WTC11 (cell line): ENCODE measurements at regions not wholly inside any gene's neighbourhood (a gene's known extent, or its start where the extent isn't known, plus 50 kb on each side); places are given as distances from the start of the nearest gene placed in this dataset.

Source experiments
- ATAC-seq: fragments of 200-7000 bp; cut with Tn5 transposase; 2 replicates; pipeline ENCODE4 v1.10.0; 2021; ENCODE audit warnings: mild to moderate bottlenecking, moderate library complexity
- CTCF ChIA-PET: fragments of 300-600 bp; sonication (Branson Sonifier 250); formaldehyde crosslinking; loops from one replicate; lab custom pipeline; 2021; ENCODE audit warnings: antibody characterized with exemption; lab: Charles Lee
- POLR2A ChIA-PET: fragments of 350-600 bp; sonication (Branson Sonifier 250); formaldehyde crosslinking; loops from one replicate; lab custom pipeline; 2021; ENCODE audit warnings: antibody characterized with exemption; lab: Charles Lee
- DNase-seq: peaks from one replicate; pipeline ENCODE4 v3.0.0; 2021; ENCODE audit warnings: low spot score
- H3K27ac Mint-ChIP-seq: 2 replicates; pipeline ENCODE4 v1.8.0; 2021; ENCODE audit warnings: mixed read lengths
- H3K27me3 Mint-ChIP-seq: 2 replicates; pipeline ENCODE4 v1.8.0; 2021; ENCODE audit warnings: low read depth, mild to moderate bottlenecking, moderate library complexity, mixed read lengths
- H3K36me3 Mint-ChIP-seq: 2 replicates; pipeline ENCODE4 v1.8.0; 2021; ENCODE audit warnings: mixed read lengths
- H3K4me1 Mint-ChIP-seq: 2 replicates; pipeline ENCODE4 v1.8.0; 2022; ENCODE audit warnings: mixed read lengths
- H3K4me3 Mint-ChIP-seq: 2 replicates; pipeline ENCODE4 v1.8.0; 2021; ENCODE audit warnings: mild to moderate bottlenecking, moderate library complexity, mixed read lengths
- H3K9me3 Mint-ChIP-seq: 2 replicates; pipeline ENCODE4 v1.8.0; 2021; ENCODE audit warnings: mixed read lengths
- CREB1 ChIP-seq: sonication (generic); formaldehyde crosslinking; IDR thresholded peaks from 2 replicates; pipeline ENCODE4 v1.8.0; 2023; ENCODE audit warnings: mild to moderate bottlenecking, missing genetic modification reagents
- ESRRA ChIP-seq: sonication (generic); formaldehyde crosslinking; IDR thresholded peaks from 2 replicates; pipeline ENCODE4 v1.8.1; 2022; ENCODE audit warnings: mild to moderate bottlenecking, missing genetic modification reagents, borderline replicate concordance
- GABPB1 ChIP-seq: sonication (generic); formaldehyde crosslinking; IDR thresholded peaks from 2 replicates; pipeline ENCODE4 v1.8.1; 2023; ENCODE audit warnings: mild to moderate bottlenecking, missing genetic modification reagents
- MXD4 ChIP-seq: fragments of 250-450 bp; sonication (Bioruptor Pico); IDR thresholded peaks from 2 replicates; pipeline ENCODE4 v1.8.0; 2021; ENCODE audit warnings: mild to moderate bottlenecking, moderate library complexity, borderline replicate concordance
- MYBL2 ChIP-seq: sonication (generic); formaldehyde crosslinking; IDR thresholded peaks from 2 replicates; pipeline ENCODE4 v1.8.1; 2023; ENCODE audit warnings: mild to moderate bottlenecking, moderate library complexity, missing genetic modification reagents
- SMAD3 ChIP-seq: sonication (generic); formaldehyde crosslinking; IDR thresholded peaks from 2 replicates; pipeline ENCODE4 v1.8.0; 2022; ENCODE audit warnings: missing genetic modification reagents, mild to moderate bottlenecking, borderline replicate concordance
- TEAD1 ChIP-seq: sonication (generic); formaldehyde crosslinking; IDR thresholded peaks from 2 replicates; pipeline ENCODE4 v1.8.0; 2022; ENCODE audit warnings: mild to moderate bottlenecking, missing genetic modification reagents
- TEAD4 ChIP-seq: sonication (generic); formaldehyde crosslinking; IDR thresholded peaks from 2 replicates; pipeline ENCODE4 v1.8.0; 2022; ENCODE audit warnings: mild to moderate bottlenecking, missing genetic modification reagents
- ZNF121 ChIP-seq: sonication (generic); formaldehyde crosslinking; IDR thresholded peaks from 2 replicates; pipeline ENCODE4 v1.8.0; 2023; ENCODE audit warnings: missing genetic modification reagents
- ZNF138 ChIP-seq: sonication (generic); formaldehyde crosslinking; conservative IDR thresholded peaks from 2 replicates; pipeline ENCODE4 v1.8.1; 2022; ENCODE audit warnings: mild to moderate bottlenecking, moderate library complexity, missing genetic modification reagents
- ZNF416 ChIP-seq: fragments of 250-450 bp; sonication (Bioruptor Pico); IDR thresholded peaks from 2 replicates; pipeline ENCODE4 v1.9.0; 2021; ENCODE audit warnings: mild to moderate bottlenecking, inconsistent platforms
- ZNF671 ChIP-seq: fragments of 250-450 bp; sonication (Bioruptor Pico); IDR thresholded peaks from 2 replicates; pipeline ENCODE4 v1.8.0; 2021; ENCODE audit warnings: mild to moderate bottlenecking
- TF ChIP-seq, protein P1 (sequence below): sonication (generic); formaldehyde crosslinking; IDR thresholded peaks from 2 replicates; pipeline ENCODE4 v1.8.1; 2023; ENCODE audit warnings: mild to moderate bottlenecking, missing genetic modification reagents
- TF ChIP-seq, protein P2 (sequence below): fragments of 250-450 bp; sonication (Bioruptor Pico); IDR thresholded peaks from 2 replicates; pipeline ENCODE4 v2.1.2; 2022; ENCODE audit warnings: mild to moderate bottlenecking, moderate library complexity
- TF ChIP-seq, protein P3 (sequence below): sonication (generic); formaldehyde crosslinking; IDR thresholded peaks from 2 replicates; pipeline ENCODE4 v1.8.0; 2023; ENCODE audit warnings: mild to moderate bottlenecking, missing genetic modification reagents
- TF ChIP-seq, protein P4 (sequence below): fragments of 250-450 bp; sonication (Bioruptor Pico); IDR thresholded peaks from 2 replicates; pipeline ENCODE4 v1.9.0; 2021; ENCODE audit warnings: moderate library complexity, mild to moderate bottlenecking, inconsistent platforms, borderline replicate concordance
- TF ChIP-seq, protein P5 (sequence below): sonication (generic); formaldehyde crosslinking; IDR thresholded peaks from 2 replicates; pipeline ENCODE4 v1.8.0; 2022; ENCODE audit warnings: mild to moderate bottlenecking, missing genetic modification reagents
- TF ChIP-seq, protein P6 (sequence below): fragments of 250-450 bp; sonication (Bioruptor Pico); IDR thresholded peaks from 2 replicates; pipeline ENCODE4 v1.8.0; 2021; ENCODE audit warnings: mild to moderate bottlenecking

DNA sequence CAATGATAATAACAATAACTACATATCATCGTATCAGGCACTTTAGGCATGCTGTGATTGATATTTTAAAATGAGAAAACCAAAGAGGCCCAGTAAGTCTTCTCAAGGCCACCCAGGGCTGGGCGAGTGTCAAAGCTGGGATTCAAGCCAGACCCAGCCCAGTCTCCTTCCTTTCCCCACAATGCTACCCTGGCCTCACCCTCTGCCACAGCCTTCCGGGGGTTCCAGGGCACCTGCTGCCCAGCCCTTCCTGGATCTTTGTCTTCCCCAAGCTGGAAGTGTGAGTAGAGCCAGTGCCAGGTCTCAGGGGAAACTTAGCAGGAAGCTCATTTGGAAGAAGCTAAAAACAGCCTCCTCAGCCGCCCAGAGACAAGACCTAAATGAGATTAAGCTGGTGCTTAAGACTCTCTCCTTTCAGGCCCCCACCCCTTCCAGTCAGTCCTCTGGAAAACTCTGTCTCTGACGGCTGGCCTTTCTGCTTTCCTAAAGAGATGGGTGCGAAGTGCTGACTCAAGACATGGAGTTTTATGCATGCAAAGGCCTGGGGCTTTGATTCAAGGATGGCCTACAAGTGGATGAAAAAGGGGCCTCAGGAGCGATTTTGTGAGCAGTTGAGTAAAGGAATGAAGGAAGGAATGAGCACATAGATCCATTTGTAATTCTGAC lies 184.2 kb downstream of the KCNA5 start:
- ChIA-PET POLR2A (interaction anchor here (0.6 kb wide), 1 partner anchor 21 kb away, joined by 8 read pairs; no protein-coding TSS in a partner anchor), CTCF (no interaction called here)
- no peak for DNase-seq
- TF ChIP-seq GABPB1 (CRISPR knock-in tag) (no peak), MXD4 (no peak), TEAD1 (CRISPR knock-in tag) (no peak), ESRRA (CRISPR knock-in tag) (no peak), MYBL2 (no peak), SMAD3 (CRISPR knock-in tag) (no peak), ZNF121 (CRISPR knock-in tag) (no peak), CREB1 (CRISPR knock-in tag) (no peak), ZNF138 (CRISPR knock-in tag) (no peak), ZNF416 (CRISPR knock-in tag) (no peak), ZNF671 (no peak), TEAD4 (CRISPR knock-in tag) (no peak)
- TF ChIP-seq, protein P1, sequence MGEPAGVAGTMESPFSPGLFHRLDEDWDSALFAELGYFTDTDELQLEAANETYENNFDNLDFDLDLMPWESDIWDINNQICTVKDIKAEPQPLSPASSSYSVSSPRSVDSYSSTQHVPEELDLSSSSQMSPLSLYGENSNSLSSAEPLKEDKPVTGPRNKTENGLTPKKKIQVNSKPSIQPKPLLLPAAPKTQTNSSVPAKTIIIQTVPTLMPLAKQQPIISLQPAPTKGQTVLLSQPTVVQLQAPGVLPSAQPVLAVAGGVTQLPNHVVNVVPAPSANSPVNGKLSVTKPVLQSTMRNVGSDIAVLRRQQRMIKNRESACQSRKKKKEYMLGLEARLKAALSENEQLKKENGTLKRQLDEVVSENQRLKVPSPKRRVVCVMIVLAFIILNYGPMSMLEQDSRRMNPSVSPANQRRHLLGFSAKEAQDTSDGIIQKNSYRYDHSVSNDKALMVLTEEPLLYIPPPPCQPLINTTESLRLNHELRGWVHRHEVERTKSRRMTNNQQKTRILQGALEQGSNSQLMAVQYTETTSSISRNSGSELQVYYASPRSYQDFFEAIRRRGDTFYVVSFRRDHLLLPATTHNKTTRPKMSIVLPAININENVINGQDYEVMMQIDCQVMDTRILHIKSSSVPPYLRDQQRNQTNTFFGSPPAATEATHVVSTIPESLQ: no peak
- TF ChIP-seq, protein P2, sequence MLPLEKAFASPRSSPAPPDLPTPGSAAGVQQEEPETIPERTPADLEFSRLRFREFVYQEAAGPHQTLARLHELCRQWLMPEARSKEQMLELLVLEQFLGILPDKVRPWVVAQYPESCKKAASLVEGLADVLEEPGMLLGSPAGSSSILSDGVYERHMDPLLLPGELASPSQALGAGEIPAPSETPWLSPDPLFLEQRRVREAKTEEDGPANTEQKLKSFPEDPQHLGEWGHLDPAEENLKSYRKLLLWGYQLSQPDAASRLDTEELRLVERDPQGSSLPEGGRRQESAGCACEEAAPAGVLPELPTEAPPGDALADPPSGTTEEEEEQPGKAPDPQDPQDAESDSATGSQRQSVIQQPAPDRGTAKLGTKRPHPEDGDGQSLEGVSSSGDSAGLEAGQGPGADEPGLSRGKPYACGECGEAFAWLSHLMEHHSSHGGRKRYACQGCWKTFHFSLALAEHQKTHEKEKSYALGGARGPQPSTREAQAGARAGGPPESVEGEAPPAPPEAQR: no peak
- TF ChIP-seq, protein P3, sequence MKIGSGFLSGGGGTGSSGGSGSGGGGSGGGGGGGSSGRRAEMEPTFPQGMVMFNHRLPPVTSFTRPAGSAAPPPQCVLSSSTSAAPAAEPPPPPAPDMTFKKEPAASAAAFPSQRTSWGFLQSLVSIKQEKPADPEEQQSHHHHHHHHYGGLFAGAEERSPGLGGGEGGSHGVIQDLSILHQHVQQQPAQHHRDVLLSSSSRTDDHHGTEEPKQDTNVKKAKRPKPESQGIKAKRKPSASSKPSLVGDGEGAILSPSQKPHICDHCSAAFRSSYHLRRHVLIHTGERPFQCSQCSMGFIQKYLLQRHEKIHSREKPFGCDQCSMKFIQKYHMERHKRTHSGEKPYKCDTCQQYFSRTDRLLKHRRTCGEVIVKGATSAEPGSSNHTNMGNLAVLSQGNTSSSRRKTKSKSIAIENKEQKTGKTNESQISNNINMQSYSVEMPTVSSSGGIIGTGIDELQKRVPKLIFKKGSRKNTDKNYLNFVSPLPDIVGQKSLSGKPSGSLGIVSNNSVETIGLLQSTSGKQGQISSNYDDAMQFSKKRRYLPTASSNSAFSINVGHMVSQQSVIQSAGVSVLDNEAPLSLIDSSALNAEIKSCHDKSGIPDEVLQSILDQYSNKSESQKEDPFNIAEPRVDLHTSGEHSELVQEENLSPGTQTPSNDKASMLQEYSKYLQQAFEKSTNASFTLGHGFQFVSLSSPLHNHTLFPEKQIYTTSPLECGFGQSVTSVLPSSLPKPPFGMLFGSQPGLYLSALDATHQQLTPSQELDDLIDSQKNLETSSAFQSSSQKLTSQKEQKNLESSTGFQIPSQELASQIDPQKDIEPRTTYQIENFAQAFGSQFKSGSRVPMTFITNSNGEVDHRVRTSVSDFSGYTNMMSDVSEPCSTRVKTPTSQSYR (CRISPR knock-in tag): no peak
- TF ChIP-seq, protein P4, sequence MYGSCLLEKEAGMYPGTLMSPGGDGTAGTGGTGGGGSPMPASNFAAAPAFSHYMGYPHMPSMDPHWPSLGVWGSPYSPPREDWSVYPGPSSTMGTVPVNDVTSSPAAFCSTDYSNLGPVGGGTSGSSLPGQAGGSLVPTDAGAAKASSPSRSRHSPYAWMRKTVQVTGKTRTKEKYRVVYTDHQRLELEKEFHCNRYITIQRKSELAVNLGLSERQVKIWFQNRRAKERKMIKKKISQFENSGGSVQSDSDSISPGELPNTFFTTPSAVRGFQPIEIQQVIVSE (CRISPR knock-in tag): no peak
- TF ChIP-seq, protein P5, sequence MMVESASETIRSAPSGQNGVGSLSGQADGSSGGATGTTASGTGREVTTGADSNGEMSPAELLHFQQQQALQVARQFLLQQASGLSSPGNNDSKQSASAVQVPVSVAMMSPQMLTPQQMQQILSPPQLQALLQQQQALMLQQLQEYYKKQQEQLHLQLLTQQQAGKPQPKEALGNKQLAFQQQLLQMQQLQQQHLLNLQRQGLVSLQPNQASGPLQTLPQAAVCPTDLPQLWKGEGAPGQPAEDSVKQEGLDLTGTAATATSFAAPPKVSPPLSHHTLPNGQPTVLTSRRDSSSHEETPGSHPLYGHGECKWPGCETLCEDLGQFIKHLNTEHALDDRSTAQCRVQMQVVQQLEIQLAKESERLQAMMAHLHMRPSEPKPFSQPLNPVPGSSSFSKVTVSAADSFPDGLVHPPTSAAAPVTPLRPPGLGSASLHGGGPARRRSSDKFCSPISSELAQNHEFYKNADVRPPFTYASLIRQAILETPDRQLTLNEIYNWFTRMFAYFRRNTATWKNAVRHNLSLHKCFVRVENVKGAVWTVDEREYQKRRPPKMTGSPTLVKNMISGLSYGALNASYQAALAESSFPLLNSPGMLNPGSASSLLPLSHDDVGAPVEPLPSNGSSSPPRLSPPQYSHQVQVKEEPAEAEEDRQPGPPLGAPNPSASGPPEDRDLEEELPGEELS (CRISPR knock-in tag): no peak
- TF ChIP-seq, protein P6, sequence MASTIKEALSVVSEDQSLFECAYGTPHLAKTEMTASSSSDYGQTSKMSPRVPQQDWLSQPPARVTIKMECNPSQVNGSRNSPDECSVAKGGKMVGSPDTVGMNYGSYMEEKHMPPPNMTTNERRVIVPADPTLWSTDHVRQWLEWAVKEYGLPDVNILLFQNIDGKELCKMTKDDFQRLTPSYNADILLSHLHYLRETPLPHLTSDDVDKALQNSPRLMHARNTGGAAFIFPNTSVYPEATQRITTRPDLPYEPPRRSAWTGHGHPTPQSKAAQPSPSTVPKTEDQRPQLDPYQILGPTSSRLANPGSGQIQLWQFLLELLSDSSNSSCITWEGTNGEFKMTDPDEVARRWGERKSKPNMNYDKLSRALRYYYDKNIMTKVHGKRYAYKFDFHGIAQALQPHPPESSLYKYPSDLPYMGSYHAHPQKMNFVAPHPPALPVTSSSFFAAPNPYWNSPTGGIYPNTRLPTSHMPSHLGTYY (CRISPR knock-in tag): no peak
- TF ChIP-seq, all 79 proteins: peak for 0
- no peak for ATAC-seq
- Mint-ChIP-seq H3K36me3 (peaks cover 15% of the 10 kb centered on the region), H3K27me3 (peaks cover 50% of the 10 kb centered on the region), H3K4me3 (no peak overlapping the region), H3K27ac (no peak overlapping the region), H3K9me3 (peaks cover 40% of the 10 kb centered on the region), H3K4me1 (no peaks in the 10 kb centered on the region; the same call in none of the 2 replicates)
